Stimulated activated naive CD8-positive, alpha-beta T cell treated with anti-CD3 and anti-CD28 coated beads, Interleukin-15, amount 100 ng/mL, for 72 hours (primary cell): ENCODE measurements at regions not wholly inside any gene's neighbourhood (a gene's known extent, or its start where the extent isn't known, plus 50 kb on each side); places are given as distances from the start of the nearest gene placed in this dataset.

Source experiments
- ATAC-seq: fragments of 150-1000 bp; cut with Tn5 transposase; 2 replicates; pipeline ENCODE4 v1.10.0; 2021; ENCODE audit warnings: mild to moderate bottlenecking, moderate library complexity
- DNase-seq, 2 donors: peaks; one replicate each; pipeline ENCODE4 v3.0.0; 2021 to 2022
- H3K27ac Mint-ChIP-seq, 2 donors: one replicate each; pipeline ENCODE4 v1.8.0; 2022; ENCODE audit warnings: mild to moderate bottlenecking in 2 of 2, mixed read lengths in 2 of 2, moderate library complexity in 2 of 2
- H3K27me3 Mint-ChIP-seq: one replicate; pipeline ENCODE4 v1.8.0; 2022; ENCODE audit warnings: mixed read lengths
- H3K4me1 Mint-ChIP-seq: one replicate; pipeline ENCODE4 v1.8.0; 2022; ENCODE audit warnings: mild to moderate bottlenecking, mixed read lengths
- H3K4me3 Mint-ChIP-seq, 2 donors: one replicate each; pipeline ENCODE4 v1.8.0; 2022; ENCODE audit warnings: mild to moderate bottlenecking in 2 of 2, mixed read lengths in 2 of 2, moderate library complexity in 1 of 2
- H3K9me3 Mint-ChIP-seq, 2 donors: one replicate each; pipeline ENCODE4 v1.8.0; 2022; ENCODE audit warnings: mixed read lengths in 2 of 2

DNA sequence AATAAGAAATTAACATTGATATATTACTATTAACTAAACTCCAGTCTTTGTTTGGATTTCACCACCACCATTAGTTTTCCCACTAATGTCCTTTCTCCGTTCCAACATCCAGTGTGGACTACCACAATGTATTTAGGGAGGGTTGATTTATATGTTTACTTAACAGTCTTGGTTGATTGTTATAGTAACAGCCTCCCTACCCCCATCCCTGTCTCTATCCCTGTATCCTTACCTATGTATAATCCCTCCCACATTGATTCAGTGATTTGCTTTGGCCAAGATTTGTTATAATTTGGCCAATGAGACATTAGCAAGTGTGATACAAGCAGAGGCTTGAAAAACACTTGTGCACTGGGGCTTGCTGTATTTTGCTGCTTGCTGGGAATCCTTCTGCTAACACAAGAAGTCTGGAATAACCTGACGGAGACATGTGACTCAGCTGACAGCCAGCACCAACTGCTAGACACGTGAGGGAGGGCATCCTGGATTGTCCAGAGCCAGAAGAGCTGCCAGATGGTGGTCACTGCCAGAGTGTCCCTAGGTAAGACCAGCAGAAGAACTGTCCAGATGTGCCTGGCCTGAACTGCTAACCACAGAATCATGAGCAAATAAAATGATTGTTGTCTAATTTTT lies 51.2 kb upstream of the TCF7 start:
- DNase-seq (no peak), ATAC-seq (no peak)
- peaks cover 36% of the 10 kb centered on the region for H3K4me1 Mint-ChIP-seq
- no peak overlapping the region for H3K27ac Mint-ChIP-seq
- no peaks in the 10 kb centered on the region for H3K27me3 Mint-ChIP-seq
- peaks cover 0 to 5% of the 10 kb centered on the region in 2 donors for H3K9me3 Mint-ChIP-seq
- no peak overlapping the region for H3K4me3 Mint-ChIP-seq

DNA sequence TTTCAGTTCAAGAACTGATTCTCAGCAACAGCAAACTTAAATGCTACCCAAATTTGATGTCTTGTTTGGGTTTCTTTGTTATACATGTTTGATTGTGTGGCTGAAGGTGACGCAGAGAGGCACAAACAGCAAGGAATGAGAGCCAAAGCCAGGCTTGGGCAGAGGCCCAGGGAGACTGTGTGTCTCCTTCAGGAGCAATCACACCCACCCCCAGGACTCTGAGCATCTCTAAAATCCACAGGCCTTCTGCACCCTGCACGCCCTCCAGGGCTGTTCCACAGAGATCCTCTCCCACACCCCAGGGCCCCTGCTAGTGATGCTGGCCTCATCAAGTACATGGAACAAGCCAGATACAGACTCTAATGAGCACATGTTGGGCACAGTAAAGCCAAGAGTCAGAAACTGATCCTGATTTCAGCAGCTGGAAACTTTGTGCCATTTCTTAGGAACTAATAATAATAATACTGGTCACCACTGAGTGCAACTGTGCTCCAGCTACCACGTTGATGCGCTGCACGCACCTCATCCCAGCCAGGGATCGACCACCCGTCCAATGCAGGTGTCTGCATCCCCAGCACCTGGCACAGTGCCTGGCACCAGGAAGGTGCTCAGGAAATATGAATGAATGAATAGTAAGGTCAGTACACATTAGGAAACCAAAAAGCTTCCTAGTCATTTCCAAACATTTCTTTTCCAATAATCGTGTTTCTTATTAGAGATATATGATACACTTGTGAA lies 54.6 kb upstream of the TCF7 start:
- Mint-ChIP-seq H3K27me3 (no peaks in the 10 kb centered on the region), H3K27ac (peak overlapping the region in 1 of 2 donors; percentile 32), H3K4me1 (peaks cover 28% of the 10 kb centered on the region), H3K9me3 (no peaks in the 10 kb centered on the region), H3K4me3 (no peak overlapping the region)
- ATAC-seq = no peak
- DNase-seq = no peak

DNA sequence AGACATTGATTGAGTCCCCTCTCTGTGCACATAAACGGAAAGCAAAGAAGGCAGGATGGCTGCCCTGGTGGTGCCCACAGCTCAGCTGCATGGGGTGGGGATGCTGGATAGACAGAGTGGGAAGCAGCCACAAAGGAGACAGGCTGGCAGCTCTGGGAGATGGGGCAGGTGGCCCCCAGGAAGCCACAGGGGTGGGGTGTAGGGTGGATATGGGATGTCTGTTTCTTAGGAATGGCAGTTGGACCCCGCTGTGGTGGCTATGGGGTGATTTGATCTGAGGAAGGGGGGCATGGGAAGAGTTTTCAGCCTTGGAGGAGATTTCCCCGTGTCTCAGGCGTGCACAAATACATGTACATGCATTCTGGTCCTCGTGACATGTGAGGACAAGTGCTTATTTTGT lies 50.2 kb upstream of the VDAC1 start:
- H3K27ac Mint-ChIP-seq = peak overlapping the region in 1 of 2 donors; percentile 6
- no peaks in the 10 kb centered on the region for H3K27me3 Mint-ChIP-seq
- no peak for ATAC-seq
- H3K9me3 Mint-ChIP-seq = no peaks in the 10 kb centered on the region
- H3K4me3 Mint-ChIP-seq = no peak overlapping the region
- peaks cover 66% of the 10 kb centered on the region for H3K4me1 Mint-ChIP-seq
- DNase-seq = no peak
